GM13977 (cell line): ENCODE measurements at regions not wholly inside any gene's neighbourhood (a gene's known extent, or its start where the extent isn't known, plus 50 kb on each side); places are given as distances from the start of the nearest gene placed in this dataset.

Experiments
- DNase-seq: peaks from one replicate; pipeline ENCODE4 v3.0.0; 2012; ENCODE audit warnings: low spot score
- in situ Hi-C: fragments of 300-500 bp; cut with MboI; formaldehyde crosslinking; loops from one replicate; pipeline ENCODE4 v1.12.0; 2022; ENCODE audit warnings: low sequenced_read_pairs, low pct_unique_long_range_greater_than_20kb, mixed read lengths, inconsistent platforms; ENCODE audit not compliant: unreplicated experiment
- TF ChIP-seq, protein P1 (sequence below): IDR thresholded peaks from 2 replicates; pipeline ENCODE4 v1.5.1; 2012; ENCODE audit warnings: mild to moderate bottlenecking, control low read depth; ENCODE audit not compliant: insufficient read depth; ENCODE audit errors: extremely low read depth, missing control alignments

DNA sequence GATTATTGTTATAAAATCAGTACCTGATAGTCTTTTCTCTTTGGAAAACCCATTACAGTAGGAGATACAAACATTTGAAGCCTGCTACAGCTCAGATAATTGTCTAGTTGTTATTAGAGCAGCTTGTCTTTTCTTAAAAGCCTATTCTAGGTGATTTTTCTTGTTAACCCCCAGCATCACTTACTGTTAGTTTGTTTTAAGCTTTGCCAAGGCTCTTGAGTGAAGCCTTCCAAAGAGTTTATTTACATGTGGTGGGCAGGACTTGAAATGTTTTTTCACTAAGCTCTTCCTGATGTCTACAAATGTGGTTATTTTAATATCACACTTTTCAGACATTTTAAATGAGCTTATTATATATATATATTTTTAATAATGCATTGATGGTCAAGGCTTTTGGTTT is 791.3 kb downstream of the PLCL1 start:
- in situ Hi-C loops: no loop called here
- TF ChIP-seq, protein P1, sequence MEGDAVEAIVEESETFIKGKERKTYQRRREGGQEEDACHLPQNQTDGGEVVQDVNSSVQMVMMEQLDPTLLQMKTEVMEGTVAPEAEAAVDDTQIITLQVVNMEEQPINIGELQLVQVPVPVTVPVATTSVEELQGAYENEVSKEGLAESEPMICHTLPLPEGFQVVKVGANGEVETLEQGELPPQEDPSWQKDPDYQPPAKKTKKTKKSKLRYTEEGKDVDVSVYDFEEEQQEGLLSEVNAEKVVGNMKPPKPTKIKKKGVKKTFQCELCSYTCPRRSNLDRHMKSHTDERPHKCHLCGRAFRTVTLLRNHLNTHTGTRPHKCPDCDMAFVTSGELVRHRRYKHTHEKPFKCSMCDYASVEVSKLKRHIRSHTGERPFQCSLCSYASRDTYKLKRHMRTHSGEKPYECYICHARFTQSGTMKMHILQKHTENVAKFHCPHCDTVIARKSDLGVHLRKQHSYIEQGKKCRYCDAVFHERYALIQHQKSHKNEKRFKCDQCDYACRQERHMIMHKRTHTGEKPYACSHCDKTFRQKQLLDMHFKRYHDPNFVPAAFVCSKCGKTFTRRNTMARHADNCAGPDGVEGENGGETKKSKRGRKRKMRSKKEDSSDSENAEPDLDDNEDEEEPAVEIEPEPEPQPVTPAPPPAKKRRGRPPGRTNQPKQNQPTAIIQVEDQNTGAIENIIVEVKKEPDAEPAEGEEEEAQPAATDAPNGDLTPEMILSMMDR: no peak

DNA sequence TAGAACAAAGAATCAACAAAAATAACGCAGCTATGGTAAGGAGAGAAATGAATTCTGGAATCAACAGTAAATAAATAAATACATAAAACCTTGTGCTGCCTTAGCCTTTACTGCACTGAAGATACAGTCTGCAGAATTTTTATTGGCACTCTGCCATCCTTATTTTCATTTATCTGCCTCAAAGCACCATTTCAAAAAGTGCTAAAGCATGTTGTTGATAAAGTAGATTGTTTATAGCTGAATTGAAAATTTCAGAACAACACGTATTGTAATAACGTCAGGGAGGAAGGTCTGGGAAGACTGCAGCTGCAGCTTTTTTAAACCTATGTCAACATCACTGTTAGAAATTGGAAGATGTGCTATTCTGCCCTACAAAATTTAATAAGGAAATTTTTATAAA is 787.2 kb downstream of the PLCL1 start:
- TF ChIP-seq, protein P1: no peak
- in situ Hi-C loops: no loop called here
- no peak for DNase-seq

More for the DNA sequence above, 791.3 kb downstream of the PLCL1 start:
- DNase-seq: no peak

DNA sequence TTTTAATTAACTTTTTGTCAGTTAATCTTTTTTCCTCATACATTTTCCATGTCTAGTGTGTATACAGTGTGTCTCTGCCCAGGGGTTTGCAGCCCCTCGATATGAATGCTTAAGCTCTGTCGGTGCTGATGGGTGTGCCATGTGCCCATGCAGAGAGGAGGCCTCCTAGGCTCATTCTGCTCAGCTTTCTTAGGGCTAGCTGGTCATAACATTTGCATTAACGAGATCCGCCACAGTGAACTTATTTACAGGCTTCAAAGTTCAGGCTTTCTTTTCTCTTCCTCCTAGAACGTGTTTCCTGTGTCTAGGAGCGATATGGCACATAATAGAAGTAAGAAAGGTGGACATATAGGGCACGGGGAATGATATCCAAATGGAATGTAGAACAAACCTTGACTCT is 783.3 kb downstream of the PLCL1 start:
- in situ Hi-C loops: no loop called here
- TF ChIP-seq, protein P1: no peak
- DNase-seq: no peak

DNA sequence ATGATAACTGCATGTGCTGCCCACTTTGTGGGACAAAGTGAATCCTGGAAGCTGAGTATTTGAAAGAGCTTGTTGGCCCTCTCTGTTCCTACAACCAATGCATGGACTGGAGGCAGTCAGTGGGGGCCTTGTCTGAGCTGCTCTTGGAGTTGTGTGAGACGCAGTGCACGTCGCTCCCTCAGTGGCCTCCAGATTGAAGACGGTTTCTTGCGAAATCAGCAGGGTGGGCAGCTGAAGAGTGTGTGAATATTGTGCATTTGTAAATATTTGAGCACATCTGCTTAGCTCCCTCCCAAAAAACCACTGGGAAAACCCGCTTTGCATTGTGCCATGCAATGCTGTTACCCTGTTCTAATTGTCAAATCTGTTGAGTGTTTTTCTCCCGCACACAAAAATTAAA is 782.8 kb downstream of the PLCL1 start:
- no peak for DNase-seq
- TF ChIP-seq, protein P1: no peak
- in situ Hi-C loops: no loop called here

DNA sequence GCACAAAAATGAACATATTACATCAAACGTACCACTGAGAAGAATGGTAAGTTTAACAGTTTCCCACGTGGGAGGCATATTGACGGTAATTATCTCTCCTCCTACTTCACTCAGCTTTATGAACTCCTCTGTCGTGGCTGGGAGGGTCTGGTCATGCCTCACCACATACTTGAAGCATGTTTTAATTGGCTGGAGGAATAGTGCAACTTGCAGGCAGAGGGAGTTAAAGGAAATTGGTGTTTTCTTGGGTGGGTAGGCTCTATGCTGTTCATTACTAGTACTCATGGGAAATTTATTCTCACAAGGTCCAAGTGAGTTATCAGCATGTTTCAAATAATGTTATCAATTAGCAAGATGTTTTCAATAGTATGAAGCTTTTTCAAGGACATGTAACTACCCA is 767.0 kb downstream of the PLCL1 start:
- in situ Hi-C loops: no loop called here
- TF ChIP-seq, protein P1: no peak
- no peak for DNase-seq

DNA sequence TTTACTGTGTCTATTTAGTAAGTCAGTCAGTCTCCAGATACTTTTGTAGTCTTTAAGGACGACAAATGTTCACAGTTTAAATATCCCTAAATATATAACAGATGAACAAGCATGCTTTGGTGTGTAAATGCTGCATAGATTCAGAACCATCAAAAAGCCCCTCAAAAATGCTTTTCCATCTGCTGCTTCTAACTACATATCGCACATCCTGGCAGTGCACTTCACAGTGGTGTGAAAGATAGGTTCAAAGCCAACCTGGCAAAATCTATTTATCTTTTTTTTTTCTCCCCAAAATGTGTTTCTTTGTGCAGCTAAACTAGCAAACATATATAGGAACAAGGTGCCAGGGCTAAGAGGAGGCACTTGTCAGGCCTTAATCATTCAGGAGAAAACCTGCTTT is 753.8 kb downstream of the PLCL1 start:
- TF ChIP-seq, protein P1: no peak

DNA sequence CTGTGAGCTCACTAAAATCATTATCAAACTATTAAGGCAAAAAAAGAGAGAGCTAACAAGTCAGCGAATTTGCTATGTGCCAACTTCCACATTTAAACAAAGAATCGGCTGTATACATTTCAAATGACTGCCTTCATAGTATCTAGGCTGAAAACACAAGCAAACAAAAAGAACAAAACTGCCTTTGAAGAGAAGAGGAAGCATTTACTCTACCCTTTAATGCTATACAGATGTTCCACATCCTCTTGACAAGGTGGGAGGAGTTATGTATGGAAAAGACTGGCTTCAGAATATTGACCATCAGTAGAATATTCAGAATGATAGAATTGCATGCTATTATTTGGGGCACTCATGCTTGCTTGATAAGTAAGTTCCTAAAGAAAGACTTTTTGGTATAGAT is 741.7 kb downstream of the PLCL1 start:
- in situ Hi-C loops: no loop called here
- TF ChIP-seq, protein P1: no peak
- no peak for DNase-seq

More for the DNA sequence above, 753.8 kb downstream of the PLCL1 start:
- no peak for DNase-seq
- in situ Hi-C loops: no loop called here
